ENCODE measurements at regions not wholly inside any gene's neighbourhood (a gene's known extent, or its start where the extent isn't known, plus 50 kb on each side); places are given as distances from the start of the nearest gene placed in this dataset.

- TF ChIP-seq SMC3 (conservative IDR thresholded peaks at IDR 0.05; ENCODE audit: poor library complexity) (no peak), CTCF (IDR thresholded peaks at IDR 0.05; ENCODE audit: poor library complexity, severe bottlenecking) (no peak), EP300 (conservative IDR thresholded peaks at IDR 0.05; ENCODE audit: poor library complexity, severe bottlenecking) (peak; percentile 79), EZH2 (IDR thresholded peaks at IDR 0.05; ENCODE audit: borderline replicate concordance, insufficient read depth, low read length, poor library complexity, severe bottlenecking) (no peak), MXI1 (conservative IDR thresholded peaks at IDR 0.05; ENCODE audit: poor library complexity, severe bottlenecking) (no peak)
Measured at GRCh38 chr14:86072116-86072894, 542.4 kb downstream of the FLRT2 start.
